ENCODE measurements at regions not wholly inside any gene's neighbourhood (a gene's known extent, or its start where the extent isn't known, plus 50 kb on each side); places are given as distances from the start of the nearest gene placed in this dataset.

DNA sequence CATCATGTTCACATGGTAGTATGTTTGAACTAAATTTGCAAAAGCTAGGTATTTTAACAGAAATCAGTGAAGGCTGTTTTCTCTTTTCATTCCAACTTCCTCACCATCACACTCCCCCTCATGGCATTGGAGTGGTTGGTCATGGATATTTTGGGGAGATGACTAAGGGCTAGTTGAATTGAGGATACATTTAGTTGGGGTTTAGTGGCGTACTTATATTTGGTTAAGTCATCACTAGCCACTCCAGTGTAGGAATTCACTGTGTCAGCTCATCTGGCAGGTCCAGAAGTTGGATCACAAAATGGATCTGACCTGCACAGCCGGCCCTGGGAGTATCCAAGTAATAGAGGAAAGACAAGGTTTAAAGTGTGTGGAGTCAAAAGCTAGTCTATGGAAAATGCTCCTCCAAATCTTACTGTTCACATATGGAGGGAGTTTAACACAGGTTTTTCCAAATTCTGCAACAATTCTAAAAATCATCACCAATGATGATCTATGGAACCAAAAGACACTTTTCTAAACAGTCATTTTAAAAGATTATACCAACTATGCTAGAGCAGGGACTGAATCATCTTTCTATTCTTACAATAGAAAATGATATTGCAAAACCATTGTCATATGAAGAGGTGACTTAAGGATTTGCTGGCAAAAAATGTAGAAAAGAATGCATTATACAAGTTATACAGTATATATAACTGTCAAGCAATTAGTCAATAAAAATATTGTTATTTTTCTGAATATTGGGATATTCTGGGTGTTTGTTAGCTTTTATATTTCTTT is 247.8 kb upstream of the PEX5L start:
- Histone ChIP-seq H3K9me3 (no peaks in the 10 kb centered on the region), H3K27ac (no peak overlapping the region), H3K4me1 (no peaks in the 10 kb centered on the region), H3K27me3 (no peaks in the 10 kb centered on the region), H3K4me3 (no peak overlapping the region), H3K36me3 (no peaks in the 10 kb centered on the region)
- ATAC-seq, result no peak
- TF ChIP-seq, protein P1, sequence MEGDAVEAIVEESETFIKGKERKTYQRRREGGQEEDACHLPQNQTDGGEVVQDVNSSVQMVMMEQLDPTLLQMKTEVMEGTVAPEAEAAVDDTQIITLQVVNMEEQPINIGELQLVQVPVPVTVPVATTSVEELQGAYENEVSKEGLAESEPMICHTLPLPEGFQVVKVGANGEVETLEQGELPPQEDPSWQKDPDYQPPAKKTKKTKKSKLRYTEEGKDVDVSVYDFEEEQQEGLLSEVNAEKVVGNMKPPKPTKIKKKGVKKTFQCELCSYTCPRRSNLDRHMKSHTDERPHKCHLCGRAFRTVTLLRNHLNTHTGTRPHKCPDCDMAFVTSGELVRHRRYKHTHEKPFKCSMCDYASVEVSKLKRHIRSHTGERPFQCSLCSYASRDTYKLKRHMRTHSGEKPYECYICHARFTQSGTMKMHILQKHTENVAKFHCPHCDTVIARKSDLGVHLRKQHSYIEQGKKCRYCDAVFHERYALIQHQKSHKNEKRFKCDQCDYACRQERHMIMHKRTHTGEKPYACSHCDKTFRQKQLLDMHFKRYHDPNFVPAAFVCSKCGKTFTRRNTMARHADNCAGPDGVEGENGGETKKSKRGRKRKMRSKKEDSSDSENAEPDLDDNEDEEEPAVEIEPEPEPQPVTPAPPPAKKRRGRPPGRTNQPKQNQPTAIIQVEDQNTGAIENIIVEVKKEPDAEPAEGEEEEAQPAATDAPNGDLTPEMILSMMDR (IDR thresholded peaks at IDR 0.05), result no peak
- WGBS, 2 donors, result 44 to 68% methylated on average over 2 of the region's 2 CpGs
- DNase-seq, result no peak
- intact Hi-C loops (cut with DNase I), result no loop called here

DNA sequence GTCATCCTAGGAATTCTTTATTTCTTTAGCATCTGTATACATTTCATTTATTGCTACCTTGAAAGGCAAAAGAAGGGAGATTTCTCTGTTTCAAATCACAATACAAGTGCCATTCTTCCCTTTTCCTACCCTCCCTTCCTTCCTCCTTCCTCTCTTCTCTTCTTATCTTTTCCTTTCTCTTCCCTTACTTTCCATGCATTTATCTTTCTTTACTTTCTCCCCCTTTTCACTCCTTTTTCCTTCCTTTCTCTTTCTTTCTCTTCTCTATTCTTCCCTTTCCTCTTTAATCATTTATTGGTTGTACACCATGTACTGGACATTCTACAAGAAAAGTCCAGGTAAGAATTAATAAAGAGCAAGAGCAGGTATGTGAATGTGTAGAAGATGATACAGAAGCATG is 251.0 kb upstream of the PEX5L start:
- no peak for DNase-seq
- TF ChIP-seq, protein P1 (IDR thresholded peaks at IDR 0.05), result no peak
- no peak for ATAC-seq
- Histone ChIP-seq H3K27ac (no peak overlapping the region), H3K9me3 (no peaks in the 10 kb centered on the region), H3K36me3 (no peaks in the 10 kb centered on the region), H3K4me3 (no peak overlapping the region), H3K4me1 (no peaks in the 10 kb centered on the region), H3K27me3 (no peaks in the 10 kb centered on the region)
- intact Hi-C loops (cut with DNase I), result no loop called here

DNA sequence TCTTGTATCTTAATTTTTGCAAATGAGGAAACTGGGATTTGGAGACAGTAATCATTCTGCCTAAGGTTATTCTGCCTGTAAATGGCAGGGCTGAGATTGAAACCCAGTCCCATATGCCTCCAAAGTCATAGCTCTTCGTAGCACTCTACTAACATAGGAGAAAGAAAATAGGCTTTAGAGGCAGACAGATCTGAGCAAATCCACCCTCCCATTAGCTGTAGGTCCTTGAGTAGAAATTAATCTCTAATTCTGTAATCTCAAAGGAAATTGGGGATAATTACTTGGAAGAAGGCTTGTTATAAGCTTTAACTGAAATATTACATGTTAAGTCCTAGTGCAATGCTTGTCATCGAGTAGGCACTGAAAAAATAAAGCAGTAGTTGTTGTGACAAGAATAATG is 252.1 kb upstream of the PEX5L start:
- Histone ChIP-seq H3K4me1 (no peaks in the 10 kb centered on the region), H3K27ac (no peak overlapping the region), H3K4me3 (no peak overlapping the region), H3K9me3 (no peaks in the 10 kb centered on the region), H3K36me3 (no peaks in the 10 kb centered on the region), H3K27me3 (no peaks in the 10 kb centered on the region)
- intact Hi-C loops (cut with DNase I), result no loop called here
- TF ChIP-seq, protein P1 (IDR thresholded peaks at IDR 0.05), result no peak
- no peak for ATAC-seq
- WGBS, 2 donors, result 77 to 83% methylated on average over 2 of the region's 2 CpGs
- no peak for DNase-seq

DNA sequence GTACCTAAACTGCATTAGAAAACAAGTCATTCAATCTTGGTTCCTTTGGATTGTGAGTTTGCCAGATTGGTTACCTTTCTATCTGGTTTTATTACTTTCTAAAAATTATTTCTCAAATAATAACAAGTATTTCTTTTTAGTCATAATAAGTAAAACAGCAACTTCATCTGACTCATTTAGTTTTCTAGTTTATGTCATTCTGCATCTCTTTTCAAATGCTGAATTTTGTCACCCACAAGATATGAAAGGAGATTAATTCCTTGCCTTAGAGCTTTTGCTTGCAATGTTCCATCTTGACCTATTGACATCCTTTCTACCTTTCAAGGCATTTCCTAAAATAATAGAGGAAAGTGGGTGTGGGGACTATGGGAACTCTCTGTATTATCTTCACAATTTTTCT is 253.6 kb upstream of the PEX5L start:
- TF ChIP-seq, protein P1 (IDR thresholded peaks at IDR 0.05), result no peak
- intact Hi-C loops (cut with DNase I), result no loop called here
- Histone ChIP-seq H3K4me3 (no peak overlapping the region), H3K9me3 (no peaks in the 10 kb centered on the region), H3K27ac (no peak overlapping the region), H3K27me3 (no peaks in the 10 kb centered on the region), H3K4me1 (no peaks in the 10 kb centered on the region), H3K36me3 (no peaks in the 10 kb centered on the region)
- ATAC-seq (no peak), DNase-seq (no peak)

All from heart right ventricle (tissue), 16 donors.